SK-N-SH treated with all-trans-retinoic acid at 6 μM for 48 hours (cell line): ENCODE measurements at regions not wholly inside any gene's neighbourhood (a gene's known extent, or its start where the extent isn't known, plus 50 kb on each side); places are given as distances from the start of the nearest gene placed in this dataset.

Source experiments
- ATAC-seq: fragments of 200-7000 bp; cut with Tn5 transposase; 3 replicates; pipeline ENCODE4 v1.9.1; 2020; ENCODE audit warnings: mild to moderate bottlenecking, moderate library complexity
- ARNTL ChIP-seq: fragments of 450-650 bp; formaldehyde crosslinking; IDR thresholded peaks from 2 replicates; pipeline ENCODE4 v1.5.0; 2020; ENCODE audit warnings: low read depth, mild to moderate bottlenecking, moderate library complexity, borderline replicate concordance
- BACH2 ChIP-seq: fragments of 250-450 bp; sonication (Bioruptor Pico); IDR thresholded peaks from 2 replicates; pipeline ENCODE4 v1.9.0; 2021; ENCODE audit warnings: mild to moderate bottlenecking, borderline replicate concordance
- CREB5 ChIP-seq: fragments of 250-450 bp; sonication (Bioruptor Pico); IDR thresholded peaks from 2 replicates; pipeline ENCODE4 v1.5.1; 2020; ENCODE audit warnings: low read depth, mild to moderate bottlenecking, moderate library complexity
- CSDC2 ChIP-seq: fragments of 250-450 bp; sonication (Bioruptor Pico); IDR thresholded peaks from 2 replicates; pipeline ENCODE4 v1.5.0; 2020; ENCODE audit warnings: mild to moderate bottlenecking, moderate library complexity
- CSRNP3 ChIP-seq: fragments of 250-450 bp; sonication (Bioruptor Pico); IDR thresholded peaks from 2 replicates; pipeline ENCODE4 v1.5.1; 2021; ENCODE audit warnings: mild to moderate bottlenecking, moderate library complexity
- ESRRG ChIP-seq: fragments of 250-450 bp; sonication (Bioruptor Pico); IDR thresholded peaks from 2 replicates; pipeline ENCODE4 v1.6.1; 2021; ENCODE audit warnings: mild to moderate bottlenecking
- GLIS3 ChIP-seq: fragments of 250-450 bp; sonication (Bioruptor Pico); IDR thresholded peaks from 2 replicates; pipeline ENCODE4 v1.5.0; 2020; ENCODE audit warnings: mild to moderate bottlenecking, moderate library complexity
- ISL1 ChIP-seq: fragments of 250-450 bp; sonication (Bioruptor Pico); IDR thresholded peaks from 2 replicates; pipeline ENCODE4 v2.1.2; 2022; ENCODE audit warnings: mild to moderate bottlenecking, moderate library complexity
- OSR1 ChIP-seq: fragments of 250-450 bp; sonication (Bioruptor Pico); IDR thresholded peaks from 2 replicates; pipeline ENCODE4 v1.8.0; 2022; ENCODE audit warnings: moderate library complexity, mild to moderate bottlenecking, inconsistent platforms
- PATZ1 ChIP-seq: fragments of 250-450 bp; sonication (Bioruptor Pico); IDR thresholded peaks from 2 replicates; pipeline ENCODE4 v1.8.0; 2020; ENCODE audit warnings: mild to moderate bottlenecking, moderate library complexity, borderline replicate concordance
- POU6F1 ChIP-seq: fragments of 250-450 bp; sonication (Bioruptor Pico); IDR thresholded peaks from 2 replicates; pipeline ENCODE4 v1.8.0; 2021; ENCODE audit warnings: low read depth, mild to moderate bottlenecking, moderate library complexity, borderline replicate concordance
- PPARA ChIP-seq: fragments of 250-450 bp; sonication (Bioruptor Pico); IDR thresholded peaks from 2 replicates; pipeline ENCODE4 v1.5.0; 2020; ENCODE audit warnings: mild to moderate bottlenecking, borderline replicate concordance
- RARB ChIP-seq: fragments of 250-450 bp; sonication (Bioruptor Pico); IDR thresholded peaks from 2 replicates; pipeline ENCODE4 v1.8.0; 2021; ENCODE audit warnings: mild to moderate bottlenecking, moderate library complexity
- SNAI2 ChIP-seq: fragments of 250-450 bp; sonication (Bioruptor Pico); IDR thresholded peaks from 2 replicates; pipeline ENCODE4 v1.5.0; 2020; ENCODE audit warnings: mild to moderate bottlenecking, moderate library complexity
- TCF4 ChIP-seq: fragments of 250-450 bp; sonication (Bioruptor Pico); IDR thresholded peaks from 2 replicates; pipeline ENCODE4 v1.8.0; 2021; ENCODE audit warnings: mild to moderate bottlenecking, moderate library complexity, borderline replicate concordance
- TOX ChIP-seq: fragments of 250-450 bp; sonication (Bioruptor Pico); IDR thresholded peaks from 2 replicates; pipeline ENCODE4 v1.8.0; 2021; ENCODE audit warnings: mild to moderate bottlenecking, moderate library complexity, borderline replicate concordance
- TSHZ2 ChIP-seq: fragments of 250-450 bp; sonication (Bioruptor Pico); IDR thresholded peaks from 2 replicates; pipeline ENCODE4 v1.5.0; 2020; ENCODE audit warnings: mild to moderate bottlenecking, moderate library complexity
- ZC3H10 ChIP-seq: fragments of 250-450 bp; sonication (Bioruptor Pico); IDR thresholded peaks from 2 replicates; pipeline ENCODE4 v1.5.1; 2021; ENCODE audit warnings: mild to moderate bottlenecking, moderate library complexity
- ZFP3 ChIP-seq: fragments of 250-450 bp; sonication (Bioruptor Pico); IDR thresholded peaks from 2 replicates; pipeline ENCODE4 v1.5.0; 2020; ENCODE audit warnings: mild to moderate bottlenecking, moderate library complexity
- ZFP30 ChIP-seq: fragments of 450-650 bp; formaldehyde crosslinking; IDR thresholded peaks from 2 replicates; pipeline ENCODE4 v1.5.0; 2022; ENCODE audit warnings: mild to moderate bottlenecking, moderate library complexity
- ZNF565 ChIP-seq: fragments of 450-650 bp; formaldehyde crosslinking; conservative IDR thresholded peaks from 2 replicates; pipeline ENCODE4 v1.5.0; 2020; ENCODE audit warnings: low read depth, mild to moderate bottlenecking, moderate library complexity
- ZNF70 ChIP-seq: fragments of 450-650 bp; formaldehyde crosslinking; IDR thresholded peaks from 2 replicates; pipeline ENCODE4 v1.5.0; 2020; ENCODE audit warnings: mild to moderate bottlenecking, moderate library complexity
- ZNF8 ChIP-seq: fragments of 450-650 bp; formaldehyde crosslinking; IDR thresholded peaks from 2 replicates; pipeline ENCODE4 v1.5.0; 2020; ENCODE audit warnings: mild to moderate bottlenecking, moderate library complexity

GRCh38 chr11:70715166-70715951 is 317.0 kb downstream of the CTTN start:
- no peak for ATAC-seq
- no peak for TF ChIP-seq ZFP30 (CRISPR knock-in tag)
- no peak for TF ChIP-seq ZC3H10 (CRISPR knock-in tag)
- TF ChIP-seq OSR1 (CRISPR knock-in tag): no peak
- TF ChIP-seq ZNF565 (CRISPR knock-in tag): no peak
- TF ChIP-seq ZFP3 (CRISPR knock-in tag): no peak
- TF ChIP-seq ESRRG (CRISPR knock-in tag): no peak
- no peak for TF ChIP-seq CSRNP3
- no peak for TF ChIP-seq RARB (CRISPR knock-in tag)
- no peak for TF ChIP-seq CSDC2 (CRISPR knock-in tag)
- no peak for TF ChIP-seq SNAI2 (CRISPR knock-in tag)
- no peak for TF ChIP-seq POU6F1 (CRISPR knock-in tag)
- no peak for TF ChIP-seq TSHZ2
- no peak for TF ChIP-seq ZNF8 (CRISPR knock-in tag)
- TF ChIP-seq TCF4 (CRISPR knock-in tag): no peak
- TF ChIP-seq, all 23 proteins: peak for 0

GRCh38 chr11:70716216-70716615 is 317.9 kb downstream of the CTTN start:
- no peak for ATAC-seq
- TF ChIP-seq TOX (CRISPR knock-in tag) (no peak), BACH2 (no peak), PATZ1 (CRISPR knock-in tag) (no peak), TCF4 (CRISPR knock-in tag) (no peak), POU6F1 (CRISPR knock-in tag) (no peak), CSRNP3 (no peak), OSR1 (CRISPR knock-in tag) (no peak), SNAI2 (CRISPR knock-in tag) (no peak), CSDC2 (CRISPR knock-in tag) (no peak), ARNTL (CRISPR knock-in tag) (no peak), GLIS3 (CRISPR knock-in tag) (no peak), RARB (CRISPR knock-in tag) (no peak), CREB5 (CRISPR knock-in tag) (no peak), ZNF565 (CRISPR knock-in tag) (no peak), ISL1 (CRISPR knock-in tag) (no peak), TSHZ2 (no peak), ZFP30 (CRISPR knock-in tag) (no peak), PPARA (CRISPR knock-in tag) (no peak), ZFP3 (CRISPR knock-in tag) (no peak), ZNF70 (no peak)
- TF ChIP-seq, all 23 proteins: peak for 0
